Activated T-cell treated with anti-CD3 and anti-CD28 coated beads, Interleukin-2, amount 50 U/mL, for 72 hours (primary cell): ENCODE measurements at regions not wholly inside any gene's neighbourhood (a gene's known extent, or its start where the extent isn't known, plus 50 kb on each side); places are given as distances from the start of the nearest gene placed in this dataset.

Experiments used
- ATAC-seq, 2 donors: fragments of 150-1000 bp; cut with Tn5 transposase; replicated peaks in 1 of 2; 2 replicates each; pipeline ENCODE4 v1.10.0; 2021; ENCODE audit warnings: moderate library complexity in 2 of 2, mild to moderate bottlenecking in 1 of 2
- DNase-seq, 2 donors: peaks; one replicate each; pipeline ENCODE4 v3.0.0; 2021 to 2022; ENCODE audit warnings: mixed read lengths in 1 of 2
- H3K27ac Mint-ChIP-seq: one replicate; pipeline ENCODE4 v1.8.0; 2022; ENCODE audit warnings: mild to moderate bottlenecking, moderate library complexity, mixed read lengths
- H3K27me3 Mint-ChIP-seq: one replicate; pipeline ENCODE4 v1.8.0; 2022; ENCODE audit warnings: low read depth, mixed read lengths
- H3K36me3 Mint-ChIP-seq, 2 donors: one replicate each; pipeline ENCODE4 v1.8.0; 2022; ENCODE audit warnings: mixed read lengths in 2 of 2, mild to moderate bottlenecking in 1 of 2; ENCODE audit not compliant: insufficient read depth in 2 of 2
- H3K4me1 Mint-ChIP-seq: one replicate; pipeline ENCODE4 v1.8.0; 2022; ENCODE audit warnings: low read depth, mixed read lengths
- H3K4me3 Mint-ChIP-seq, 2 donors: one replicate each; pipeline ENCODE4 v1.8.0; 2022; ENCODE audit warnings: mild to moderate bottlenecking in 2 of 2, mixed read lengths in 2 of 2, moderate library complexity in 2 of 2
- H3K9me3 Mint-ChIP-seq, 2 donors: one replicate each; pipeline ENCODE4 v1.8.0; 2022; ENCODE audit warnings: mixed read lengths in 2 of 2

DNA sequence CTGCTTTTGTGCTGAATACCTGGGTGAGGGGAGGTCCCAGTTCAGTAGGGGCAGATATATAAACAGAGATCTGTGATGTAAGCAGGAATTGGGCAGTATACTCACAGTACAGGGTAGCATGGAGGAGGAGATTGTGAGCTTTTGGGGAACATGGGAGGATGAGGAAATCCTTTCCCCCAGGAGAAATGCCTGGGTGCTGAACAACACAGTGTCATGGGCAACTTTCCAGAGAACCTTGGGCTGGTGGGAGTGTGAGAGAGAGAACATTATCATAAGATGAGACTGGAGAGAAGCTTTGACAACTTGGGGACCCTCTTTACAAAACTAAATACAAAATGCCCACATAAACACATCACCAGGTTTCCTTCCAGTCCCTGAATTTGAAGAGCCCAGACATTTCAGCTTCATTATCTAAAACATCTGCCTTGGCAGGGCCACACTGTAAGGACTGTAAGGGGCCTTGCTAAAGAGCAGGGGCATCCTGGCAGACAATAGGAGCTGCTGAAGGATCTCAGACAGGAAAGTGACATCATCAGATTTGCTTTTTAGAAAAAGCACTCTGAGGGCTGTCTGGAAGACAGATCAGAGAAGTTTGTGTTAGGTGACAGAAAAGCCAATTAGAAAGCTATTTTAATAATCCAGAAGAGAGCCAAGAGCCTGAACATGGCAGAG is 105.1 kb upstream of the FOXN2 start:
- DNase-seq (no peak), ATAC-seq (no peak)
- Mint-ChIP-seq H3K36me3 (no peaks in the 10 kb centered on the region), H3K4me3 (no peak overlapping the region), H3K9me3 (no peaks in the 10 kb centered on the region), H3K27ac (no peak overlapping the region), H3K27me3 (no peaks in the 10 kb centered on the region), H3K4me1 (peaks cover 21% of the 10 kb centered on the region)

DNA sequence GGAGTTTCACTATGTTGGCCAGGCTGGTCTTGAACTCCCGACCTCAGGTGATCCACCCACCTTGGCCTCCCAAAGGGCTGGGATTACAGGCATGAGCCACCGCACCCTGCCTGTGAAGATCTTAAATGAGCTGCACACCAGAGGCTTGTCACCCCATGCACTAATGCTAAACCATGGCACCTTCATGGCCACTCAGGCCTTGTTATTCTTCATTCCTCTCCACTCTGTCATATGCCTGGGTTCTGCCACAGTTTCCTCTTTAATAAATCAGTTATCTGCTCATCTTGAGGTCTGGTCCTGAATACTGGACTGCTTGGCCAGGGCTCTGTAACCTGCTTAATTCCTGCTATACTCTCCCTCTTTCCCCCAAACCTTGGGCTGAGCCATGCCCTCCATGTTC is 104.3 kb upstream of the FOXN2 start:
- H3K4me1 Mint-ChIP-seq: peaks cover 21% of the 10 kb centered on the region
- no peaks in the 10 kb centered on the region for H3K36me3 Mint-ChIP-seq

DNA sequence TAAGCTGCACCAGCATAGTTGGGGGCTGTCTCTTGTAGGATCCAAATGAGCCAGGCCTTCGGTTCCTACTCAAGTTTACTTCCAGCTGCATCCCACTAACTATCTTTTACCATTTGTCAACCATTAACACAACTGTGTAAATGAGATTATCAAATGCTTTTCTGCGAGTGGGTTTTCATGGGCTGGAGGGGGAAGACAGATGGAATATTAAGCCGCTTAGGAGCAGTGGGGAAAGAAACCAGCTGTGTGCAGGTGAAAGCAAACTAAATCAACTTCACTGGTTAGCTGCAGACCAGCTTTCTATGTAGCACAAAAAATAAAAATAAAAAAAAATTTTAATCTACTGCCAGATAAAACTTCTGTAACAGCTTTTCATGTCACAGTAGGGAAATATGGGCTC is 100.8 kb upstream of the FOXN2 start:
- no peaks in the 10 kb centered on the region for H3K36me3 Mint-ChIP-seq
- H3K4me3 Mint-ChIP-seq: no peak overlapping the region
- H3K4me1 Mint-ChIP-seq: peaks cover 10% of the 10 kb centered on the region
- H3K27me3 Mint-ChIP-seq: no peaks in the 10 kb centered on the region
- peaks cover 0 to 2% of the 10 kb centered on the region in 2 donors for H3K9me3 Mint-ChIP-seq
- no peak overlapping the region for H3K27ac Mint-ChIP-seq
- no peak for ATAC-seq
- no peak for DNase-seq

More for the DNA sequence above, 104.3 kb upstream of the FOXN2 start:
- DNase-seq (no peak), ATAC-seq (no peak)
- Mint-ChIP-seq H3K4me3 (no peak overlapping the region), H3K27ac (no peak overlapping the region), H3K9me3 (no peaks in the 10 kb centered on the region), H3K27me3 (no peaks in the 10 kb centered on the region)

DNA sequence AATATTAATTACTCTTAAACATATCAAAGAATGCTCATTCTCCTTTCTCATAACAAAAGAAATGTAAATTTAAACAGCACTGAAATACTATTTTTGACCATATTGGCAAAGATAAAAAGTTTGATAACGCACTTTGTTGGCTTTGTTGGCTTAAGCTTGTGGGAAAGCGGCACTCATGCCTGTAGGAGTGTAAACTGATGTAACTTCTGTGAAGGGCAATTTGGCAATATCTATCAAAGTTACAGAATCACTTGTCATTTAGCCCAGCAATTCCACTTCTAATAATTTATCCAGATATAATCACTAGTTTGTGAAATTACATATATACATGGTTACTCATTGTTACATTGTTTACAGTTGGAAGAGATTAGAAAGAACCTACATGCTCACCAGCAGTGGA is 96.3 kb upstream of the FOXN2 start:
- Mint-ChIP-seq H3K27ac (no peak overlapping the region), H3K4me3 (no peak overlapping the region), H3K4me1 (peaks cover 4% of the 10 kb centered on the region), H3K9me3 (peaks cover 0 to 4% of the 10 kb centered on the region in 2 donors), H3K36me3 (no peaks in the 10 kb centered on the region), H3K27me3 (no peaks in the 10 kb centered on the region)
- DNase-seq (no peak), ATAC-seq (no peak)

DNA sequence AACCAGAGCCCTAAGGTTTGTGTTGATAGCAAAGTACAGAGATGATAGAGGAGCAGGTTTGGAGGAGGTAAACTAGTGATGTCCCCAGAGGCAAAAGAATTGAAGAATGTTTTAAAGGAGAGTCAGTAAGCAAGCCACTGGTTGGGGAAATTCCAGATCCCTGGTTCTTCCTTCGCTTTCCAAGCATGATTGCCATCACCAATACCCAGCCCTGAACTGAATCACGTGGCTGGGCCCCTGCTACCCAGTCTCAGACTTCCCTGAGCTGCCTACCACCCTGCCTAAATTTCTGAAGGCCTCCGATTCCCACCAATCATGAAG is 95.3 kb upstream of the FOXN2 start:
- Mint-ChIP-seq H3K4me1 (peaks cover 4% of the 10 kb centered on the region), H3K9me3 (peaks cover 0 to 4% of the 10 kb centered on the region in 2 donors), H3K4me3 (no peak overlapping the region), H3K27me3 (no peaks in the 10 kb centered on the region), H3K36me3 (no peaks in the 10 kb centered on the region), H3K27ac (no peak overlapping the region)
- DNase-seq (no peak), ATAC-seq (no peak)

DNA sequence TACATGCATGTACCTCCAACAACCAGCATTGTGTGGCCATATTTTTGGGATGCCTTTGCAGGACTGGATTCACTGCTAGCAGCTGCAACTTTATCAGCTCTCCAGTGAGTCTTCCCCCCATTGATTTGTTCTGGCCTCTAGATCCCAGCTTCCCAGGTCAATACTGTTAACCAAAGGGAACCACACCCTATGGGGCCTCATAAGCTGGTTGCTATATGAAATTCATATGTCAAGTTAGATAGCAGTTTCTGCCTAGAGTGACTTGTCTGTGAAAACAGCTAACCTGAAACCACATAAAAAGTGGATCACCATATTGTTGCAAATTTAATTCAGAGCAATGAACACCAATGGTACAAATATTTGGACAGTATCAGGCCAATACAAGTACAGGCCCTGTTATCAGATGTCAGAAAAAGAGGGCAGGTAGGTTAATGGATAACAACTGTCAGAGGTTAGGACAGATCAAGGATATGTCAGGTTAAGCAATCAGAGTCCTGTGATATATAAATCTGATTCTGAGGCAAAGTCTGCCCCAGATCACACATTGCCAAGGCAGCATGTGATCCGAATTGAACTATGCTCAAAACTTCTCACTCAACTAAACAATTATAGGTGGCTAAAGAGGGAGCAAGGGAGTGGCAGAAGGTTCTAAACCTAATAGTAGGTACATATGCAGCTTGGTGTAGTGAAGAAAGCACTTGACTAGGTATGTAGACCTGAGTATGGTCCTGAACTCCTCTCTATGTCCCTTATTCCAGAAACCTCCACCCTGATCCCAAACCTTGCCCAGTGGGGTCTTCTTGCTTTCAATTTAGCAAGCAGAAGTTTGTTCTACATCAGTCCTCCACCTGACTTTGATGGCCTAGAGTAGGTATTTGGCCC is 94.7 kb upstream of the FOXN2 start:
- no peak for ATAC-seq
- Mint-ChIP-seq H3K4me3 (no peak overlapping the region), H3K27me3 (no peaks in the 10 kb centered on the region), H3K9me3 (peaks cover 0 to 4% of the 10 kb centered on the region in 2 donors), H3K27ac (no peak overlapping the region), H3K36me3 (no peaks in the 10 kb centered on the region), H3K4me1 (peaks cover 4% of the 10 kb centered on the region)
- no peak for DNase-seq

DNA sequence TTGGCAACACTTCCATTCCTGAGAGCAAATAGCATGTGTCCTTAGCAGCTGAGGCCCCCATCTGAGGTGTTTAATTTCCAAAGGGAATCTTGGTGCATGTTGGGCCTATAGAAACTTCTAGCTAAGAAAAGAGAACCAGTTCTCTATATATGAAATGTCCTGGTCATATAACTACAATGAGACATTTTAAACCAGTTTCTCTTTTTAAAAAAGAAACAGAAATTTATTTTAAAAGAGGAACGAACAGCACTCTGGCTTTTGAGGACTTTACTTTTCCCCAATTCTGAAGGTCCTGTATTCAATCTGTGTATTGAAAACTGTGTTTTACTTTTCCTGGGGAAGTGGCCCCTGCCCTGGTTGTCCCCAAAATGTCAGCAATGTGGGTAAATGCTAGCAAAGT is 94.0 kb upstream of the FOXN2 start:
- ATAC-seq (no peak), DNase-seq (no peak)
- H3K27me3 Mint-ChIP-seq: no peaks in the 10 kb centered on the region
- no peak overlapping the region for H3K4me3 Mint-ChIP-seq
- no peaks in the 10 kb centered on the region for H3K36me3 Mint-ChIP-seq
- peaks cover 0 to 4% of the 10 kb centered on the region in 2 donors for H3K9me3 Mint-ChIP-seq
- peaks cover 4% of the 10 kb centered on the region for H3K4me1 Mint-ChIP-seq
- no peak overlapping the region for H3K27ac Mint-ChIP-seq

DNA sequence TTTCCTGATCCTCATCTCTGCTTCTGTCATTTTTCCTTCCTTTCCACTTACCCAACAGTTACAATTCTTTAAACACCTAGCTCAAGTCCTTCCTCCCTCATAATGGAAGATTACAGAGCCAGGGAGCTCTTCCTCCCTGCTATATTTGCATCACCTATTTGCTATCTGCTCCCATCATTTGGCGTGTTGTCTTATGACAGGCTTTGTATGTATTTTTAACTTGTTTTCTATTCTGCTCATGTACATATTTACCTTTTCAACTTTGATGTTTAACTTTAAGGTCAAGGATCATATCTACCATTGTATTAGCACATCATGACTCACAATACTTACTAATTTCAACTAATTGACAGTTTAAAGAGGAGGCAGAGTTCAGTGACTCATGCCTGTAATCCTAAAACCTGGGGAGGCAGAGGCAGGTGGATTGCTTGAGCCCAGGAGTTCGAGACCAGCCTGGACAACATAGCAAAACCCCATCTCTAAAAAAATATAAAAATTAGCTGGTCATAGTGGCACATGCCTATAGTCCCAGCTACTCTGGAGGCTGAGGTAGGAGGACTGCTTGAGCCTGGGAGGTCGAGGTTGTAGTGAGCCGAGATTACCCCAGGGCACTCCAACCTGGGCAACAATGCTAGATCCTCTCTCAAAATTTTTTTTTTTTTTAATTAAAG is 92.5 kb upstream of the FOXN2 start:
- H3K36me3 Mint-ChIP-seq: no peaks in the 10 kb centered on the region

DNA sequence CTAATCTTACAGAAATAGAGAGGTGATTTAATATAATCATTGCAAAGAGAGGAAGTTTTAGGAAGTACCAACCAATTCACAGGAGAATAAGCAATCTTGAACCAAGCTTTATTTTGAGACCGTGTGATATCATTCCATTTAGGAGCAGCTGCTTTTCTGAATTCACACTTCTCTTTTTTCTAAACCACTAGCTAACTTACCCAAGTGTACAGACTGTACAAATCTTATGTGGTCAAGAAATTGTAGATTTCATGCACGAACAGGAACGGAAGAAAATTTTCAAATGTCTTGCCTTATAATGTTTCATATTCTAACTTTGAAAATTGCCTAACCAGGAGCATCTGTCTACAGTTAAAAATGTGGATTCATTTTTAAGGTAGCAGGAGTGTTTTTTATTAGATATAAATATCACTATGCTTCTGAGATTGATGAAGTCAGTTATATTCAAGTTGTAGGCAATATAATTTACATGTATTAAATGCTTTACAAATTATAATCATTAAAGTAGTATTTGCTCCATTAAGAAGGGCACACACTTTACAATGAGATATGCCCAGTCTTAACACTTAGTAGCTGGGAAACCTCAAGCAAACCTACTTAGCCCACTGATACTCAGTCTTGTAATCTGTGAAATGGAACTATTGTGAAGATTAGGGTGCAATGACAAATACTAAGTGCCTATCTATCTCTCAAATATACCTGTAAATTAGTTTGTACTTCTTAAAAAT is 86.7 kb upstream of the FOXN2 start:
- DNase-seq (no peak), ATAC-seq (no peak)
- H3K4me3 Mint-ChIP-seq: no peak overlapping the region
- H3K27me3 Mint-ChIP-seq: no peaks in the 10 kb centered on the region
- H3K4me1 Mint-ChIP-seq: peaks cover 6% of the 10 kb centered on the region
- no peak overlapping the region for H3K27ac Mint-ChIP-seq
- H3K9me3 Mint-ChIP-seq: peaks cover 0 to 2% of the 10 kb centered on the region in 2 donors
- no peaks in the 10 kb centered on the region for H3K36me3 Mint-ChIP-seq

More for the DNA sequence above, 92.5 kb upstream of the FOXN2 start:
- no peaks in the 10 kb centered on the region for H3K27me3 Mint-ChIP-seq
- peaks cover 4% of the 10 kb centered on the region for H3K4me1 Mint-ChIP-seq
- no peak overlapping the region for H3K4me3 Mint-ChIP-seq
- no peak for DNase-seq
- H3K9me3 Mint-ChIP-seq: peaks cover 0 to 4% of the 10 kb centered on the region in 2 donors
- ATAC-seq: no peak
- H3K27ac Mint-ChIP-seq: no peak overlapping the region

DNA sequence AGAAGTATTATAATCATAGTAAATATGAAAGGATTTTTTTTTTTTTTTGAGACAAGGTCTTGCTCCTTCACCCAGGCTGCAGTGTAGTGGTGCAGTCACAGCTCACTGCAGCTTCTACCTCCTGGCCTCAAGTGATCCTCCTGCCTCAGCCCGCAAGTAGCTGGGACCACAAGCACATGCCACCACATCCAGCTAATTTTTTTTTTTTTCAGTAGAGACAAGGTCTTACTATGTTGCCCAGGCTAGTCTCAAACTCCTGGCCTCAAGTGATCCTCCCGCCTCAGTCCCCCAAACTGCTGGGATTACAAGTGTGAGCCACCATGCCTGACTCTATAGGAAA is 86.2 kb upstream of the FOXN2 start:
- no peak for ATAC-seq
- Mint-ChIP-seq H3K36me3 (peaks cover 0 to 2% of the 10 kb centered on the region in 2 donors), H3K4me3 (no peak overlapping the region), H3K27me3 (no peaks in the 10 kb centered on the region), H3K9me3 (no peaks in the 10 kb centered on the region), H3K4me1 (peaks cover 11% of the 10 kb centered on the region), H3K27ac (no peak overlapping the region)
- DNase-seq: no peak

DNA sequence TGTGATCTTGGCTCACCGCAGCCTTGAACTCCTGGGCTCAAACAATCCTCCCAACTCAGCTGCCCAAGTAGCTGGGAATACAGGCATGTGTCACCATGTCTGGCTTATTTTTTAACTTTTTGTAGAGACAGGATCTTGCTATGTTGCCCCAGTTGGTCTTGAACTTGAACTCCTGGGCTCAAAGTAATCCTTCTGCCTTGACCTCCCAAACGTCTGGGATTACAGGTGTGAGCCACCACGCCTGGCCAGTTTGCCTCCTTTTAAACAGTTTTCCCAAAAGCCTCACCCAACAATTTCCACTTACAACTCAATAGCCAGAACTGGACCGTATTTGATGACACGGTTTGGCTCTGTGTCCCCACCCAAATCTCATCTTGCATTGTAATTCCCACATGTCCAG is 85.4 kb upstream of the FOXN2 start:
- no peaks in the 10 kb centered on the region for H3K9me3 Mint-ChIP-seq
- no peak overlapping the region for H3K4me3 Mint-ChIP-seq
- H3K27ac Mint-ChIP-seq: no peak overlapping the region
- ATAC-seq (no peak), DNase-seq (no peak)
- H3K36me3 Mint-ChIP-seq: peaks cover 0 to 2% of the 10 kb centered on the region in 2 donors
- H3K4me1 Mint-ChIP-seq: peaks cover 13% of the 10 kb centered on the region
- H3K27me3 Mint-ChIP-seq: no peaks in the 10 kb centered on the region

DNA sequence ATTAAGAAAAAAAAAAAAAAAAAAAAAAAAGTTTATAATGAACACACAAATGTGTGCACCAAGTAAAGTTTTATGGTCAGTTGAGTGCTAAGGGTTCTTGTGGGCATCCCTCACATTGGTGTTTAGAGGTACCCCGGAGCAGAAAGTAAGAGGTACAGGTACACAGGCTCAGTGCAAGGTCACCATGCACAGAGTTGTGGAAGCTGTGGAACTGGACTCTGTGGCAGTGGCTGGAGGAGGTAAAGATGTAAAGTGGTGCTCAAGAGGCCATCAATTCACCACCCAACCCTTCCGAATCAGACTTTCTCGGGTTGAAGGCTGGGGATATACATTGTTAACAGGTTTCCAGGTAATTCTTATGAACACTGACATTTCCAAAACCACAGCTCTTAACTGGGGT is 83.6 kb upstream of the FOXN2 start:
- no peak overlapping the region for H3K4me3 Mint-ChIP-seq
- ATAC-seq: no peak
- H3K9me3 Mint-ChIP-seq: no peaks in the 10 kb centered on the region
- H3K36me3 Mint-ChIP-seq: peaks cover 0 to 2% of the 10 kb centered on the region in 2 donors
- no peak overlapping the region for H3K27ac Mint-ChIP-seq
- peaks cover 13% of the 10 kb centered on the region for H3K4me1 Mint-ChIP-seq
- no peak for DNase-seq
- H3K27me3 Mint-ChIP-seq: no peaks in the 10 kb centered on the region

DNA sequence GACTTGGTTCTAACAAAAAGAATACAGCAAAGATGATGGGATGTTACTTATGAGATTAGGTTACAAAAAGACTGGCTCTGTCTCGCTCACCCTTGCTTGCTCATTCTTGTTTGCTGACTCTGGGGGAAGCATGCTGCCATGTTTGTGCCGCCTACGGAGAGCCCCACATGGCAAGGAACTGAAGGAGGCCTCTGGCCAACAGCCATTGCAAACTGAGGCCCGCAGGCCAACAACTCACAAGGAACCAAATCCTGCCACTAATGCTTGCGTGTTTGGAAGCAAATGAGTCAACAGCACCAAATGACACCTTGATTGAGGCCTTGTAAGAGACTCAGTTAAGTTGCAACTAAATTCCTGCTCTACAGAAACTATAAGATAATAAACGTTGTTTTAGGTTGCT is 82.1 kb upstream of the FOXN2 start:
- H3K4me1 Mint-ChIP-seq: peaks cover 22% of the 10 kb centered on the region
- H3K27me3 Mint-ChIP-seq: no peaks in the 10 kb centered on the region
- H3K36me3 Mint-ChIP-seq: peaks cover 0 to 2% of the 10 kb centered on the region in 2 donors
- no peak for DNase-seq
- ATAC-seq: no peak
- H3K9me3 Mint-ChIP-seq: no peaks in the 10 kb centered on the region
- H3K4me3 Mint-ChIP-seq: no peak overlapping the region
- no peak overlapping the region for H3K27ac Mint-ChIP-seq
